ENCODE measurements at regions not wholly inside any gene's neighbourhood (a gene's known extent, or its start where the extent isn't known, plus 50 kb on each side); places are given as distances from the start of the nearest gene placed in this dataset.

- intact Hi-C loops (cut with DNase I) = no loop called here
- Histone ChIP-seq H3K4me1 (peaks cover 0 to 35% (median 0%) of the 10 kb centered on the region in 3 donors), H3K27ac (peak overlapping the region; percentile 21 to 78 (median 44)), H3K4me3 (no peak overlapping the region), H3K9me3 (no peaks in the 10 kb centered on the region), H3K27me3 (no peaks in the 10 kb centered on the region), H3K36me3 (no peaks in the 10 kb centered on the region)
- no peak for DNase-seq
- TF ChIP-seq POLR2A (IDR thresholded peaks at IDR 0.05) (no peak), CTCF (IDR thresholded peaks at IDR 0.05) (no peak)
- 61 to 78% methylated on average over 7 of the region's 7 CpGs for WGBS, 2 donors
Measured at GRCh38 chr12:88371416-88372183, 208.7 kb downstream of the KITLG start.

- Histone ChIP-seq H3K4me1 (peaks cover 0 to 38% (median 0%) of the 10 kb centered on the region in 3 donors), H3K27me3 (no peaks in the 10 kb centered on the region), H3K36me3 (no peaks in the 10 kb centered on the region), H3K4me3 (no peak overlapping the region), H3K27ac (peak overlapping the region in 3 of 4 donors; percentile 1 to 70 (median 50)), H3K9me3 (no peaks in the 10 kb centered on the region)
- intact Hi-C loops (cut with DNase I) = no loop called here
- no peak for DNase-seq
- WGBS, 2 donors = 66 to 68% methylated on average over 4 to 6 of the region's 6 CpGs
- no peak for TF ChIP-seq CTCF (IDR thresholded peaks at IDR 0.05)
- no peak for TF ChIP-seq POLR2A (IDR thresholded peaks at IDR 0.05)
Measured at GRCh38 chr12:88375306-88376305, 204.7 kb downstream of the KITLG start.

- H3K36me3 ChIP-seq = no peaks in the 10 kb centered on the region
- intact Hi-C loops (cut with DNase I) = no loop called here
- no peak overlapping the region for H3K4me3 ChIP-seq
- no peak for DNase-seq
- H3K27me3 ChIP-seq = no peaks in the 10 kb centered on the region
- H3K4me1 ChIP-seq = peaks cover 0 to 24% (median 0%) of the 10 kb centered on the region in 3 donors
- no peaks in the 10 kb centered on the region for H3K9me3 ChIP-seq
- TF ChIP-seq POLR2A (IDR thresholded peaks at IDR 0.05) = no peak
- no peak for TF ChIP-seq CTCF (IDR thresholded peaks at IDR 0.05)
- H3K27ac ChIP-seq = no peak overlapping the region
Measured at GRCh38 chr12:88377973-88378372, 202.3 kb downstream of the KITLG start.

GRCh38 chr12:88381466-88381865 lies 198.8 kb downstream of the KITLG start:
- TF ChIP-seq POLR2A (IDR thresholded peaks at IDR 0.05) = no peak
- no peak for TF ChIP-seq CTCF (IDR thresholded peaks at IDR 0.05)
- no peak overlapping the region for H3K27ac ChIP-seq
- 79 to 86% methylated on average over 3 of the region's 3 CpGs for WGBS, 2 donors
- DNase-seq = no peak
- intact Hi-C loops (cut with DNase I) = no loop called here
- H3K27me3 ChIP-seq = no peaks in the 10 kb centered on the region
- H3K4me3 ChIP-seq = no peak overlapping the region
- H3K4me1 ChIP-seq = peaks cover 0 to 4% (median 0%) of the 10 kb centered on the region in 3 donors
- H3K36me3 ChIP-seq = no peaks in the 10 kb centered on the region
- H3K9me3 ChIP-seq = no peaks in the 10 kb centered on the region

- Histone ChIP-seq H3K27me3 (no peaks in the 10 kb centered on the region), H3K4me3 (no peak overlapping the region), H3K36me3 (no peaks in the 10 kb centered on the region), H3K27ac (no peak overlapping the region), H3K9me3 (no peaks in the 10 kb centered on the region), H3K4me1 (no peaks in the 10 kb centered on the region)
- intact Hi-C loops (cut with DNase I) = no loop called here
- TF ChIP-seq POLR2A (IDR thresholded peaks at IDR 0.05) (no peak), CTCF (IDR thresholded peaks at IDR 0.05) (no peak)
- no peak for DNase-seq
- 66 to 80% methylated on average over 1 of the region's 1 CpG for WGBS, 2 donors
Measured at GRCh38 chr12:88383405-88383804, 196.9 kb downstream of the KITLG start.
